DMS 273 (cell line): ENCODE measurements at regions not wholly inside any gene's neighbourhood (a gene's known extent, or its start where the extent isn't known, plus 50 kb on each side); places are given as distances from the start of the nearest gene placed in this dataset.

ENCODE experiments used
- DNase-seq: peaks from one replicate; lab custom pipeline; 2025; ENCODE audit not compliant: unreplicated experiment; lab: John Stamatoyannopoulos, UW

DNA sequence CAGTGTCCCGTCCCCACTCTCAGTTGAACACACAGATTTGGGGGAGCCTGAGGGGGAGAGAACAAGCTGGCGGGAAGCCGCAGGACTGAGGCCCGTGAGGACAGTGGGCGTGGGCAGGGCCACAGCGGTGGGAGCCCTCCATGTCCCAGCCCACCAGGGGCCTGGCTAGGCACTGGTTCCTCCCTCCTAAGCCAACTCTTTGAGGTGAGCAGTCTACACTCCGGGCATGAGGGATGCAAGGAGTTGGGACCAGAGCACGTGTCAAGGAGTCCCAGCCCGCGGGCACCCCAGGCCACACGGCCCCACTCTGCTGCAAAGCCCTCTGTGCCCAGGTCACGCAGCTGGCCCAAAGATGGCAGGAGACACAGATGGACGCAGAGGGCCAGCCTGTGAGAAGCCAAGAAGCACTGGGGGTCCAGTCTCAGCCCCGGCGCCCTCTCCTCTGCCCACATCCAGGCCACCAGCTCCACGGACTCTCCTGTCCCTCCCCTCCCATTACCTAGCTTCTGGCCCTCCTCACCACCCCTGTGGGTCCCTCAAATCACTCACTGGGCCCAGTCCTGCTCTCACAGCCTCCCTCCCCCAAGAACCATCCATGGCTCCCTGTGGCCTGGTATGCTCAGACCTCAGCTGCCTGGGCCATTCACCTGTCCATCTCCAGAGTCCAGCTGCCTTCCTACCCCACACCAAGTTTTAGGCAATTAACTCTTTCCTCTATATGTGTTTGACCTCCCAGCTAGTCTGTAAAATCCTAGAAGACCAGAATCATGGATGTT, 206.5 kb downstream of the RBFOX3 start:
- DNase-seq = no peak

DNA sequence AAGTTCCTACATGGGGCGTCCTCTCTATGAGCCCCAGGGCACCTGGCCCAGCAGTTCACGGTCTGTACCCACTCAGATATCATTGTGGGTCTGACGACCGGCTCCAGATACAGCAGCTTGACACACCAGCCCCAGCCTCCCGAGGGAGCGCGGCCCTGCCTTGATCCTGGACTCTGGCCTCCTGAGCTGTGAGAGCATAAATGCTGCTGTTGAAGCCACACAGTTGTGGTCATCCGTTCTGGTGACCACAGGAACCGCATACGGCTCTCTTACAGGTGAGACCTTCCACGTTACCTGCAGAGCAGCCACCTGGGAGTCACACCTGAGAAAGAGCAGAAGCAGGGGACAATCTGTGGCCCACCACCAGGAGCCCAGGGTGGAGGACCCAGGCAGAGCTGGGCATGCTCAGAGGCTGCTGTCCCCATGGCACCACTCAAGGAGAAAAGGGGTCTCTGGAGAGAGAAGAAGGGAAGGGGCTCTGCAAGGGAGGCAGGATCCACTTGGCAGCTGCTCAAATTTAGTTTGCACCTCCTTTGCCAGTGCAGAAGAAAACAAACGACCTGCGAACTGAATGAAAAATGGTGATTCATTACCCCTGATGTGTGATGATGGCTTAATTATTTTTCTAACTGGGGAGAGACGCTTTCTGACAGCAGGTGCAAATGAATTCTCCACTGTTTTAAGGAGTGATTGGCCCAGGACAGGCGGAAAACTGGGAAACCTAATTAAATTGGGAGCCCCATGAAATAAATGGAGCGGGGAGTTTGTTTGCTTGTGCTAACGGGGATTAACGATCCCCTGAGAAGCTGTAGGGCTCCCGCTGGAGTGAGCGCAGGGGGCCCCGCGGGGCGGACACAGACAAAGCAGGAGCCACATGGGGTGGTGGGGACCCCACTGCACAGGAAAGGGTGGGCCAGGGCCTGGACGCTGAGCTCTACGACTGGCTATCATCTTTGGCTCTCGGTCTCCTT, 208.9 kb downstream of the RBFOX3 start:
- peak; percentile 69 for DNase-seq

DNA sequence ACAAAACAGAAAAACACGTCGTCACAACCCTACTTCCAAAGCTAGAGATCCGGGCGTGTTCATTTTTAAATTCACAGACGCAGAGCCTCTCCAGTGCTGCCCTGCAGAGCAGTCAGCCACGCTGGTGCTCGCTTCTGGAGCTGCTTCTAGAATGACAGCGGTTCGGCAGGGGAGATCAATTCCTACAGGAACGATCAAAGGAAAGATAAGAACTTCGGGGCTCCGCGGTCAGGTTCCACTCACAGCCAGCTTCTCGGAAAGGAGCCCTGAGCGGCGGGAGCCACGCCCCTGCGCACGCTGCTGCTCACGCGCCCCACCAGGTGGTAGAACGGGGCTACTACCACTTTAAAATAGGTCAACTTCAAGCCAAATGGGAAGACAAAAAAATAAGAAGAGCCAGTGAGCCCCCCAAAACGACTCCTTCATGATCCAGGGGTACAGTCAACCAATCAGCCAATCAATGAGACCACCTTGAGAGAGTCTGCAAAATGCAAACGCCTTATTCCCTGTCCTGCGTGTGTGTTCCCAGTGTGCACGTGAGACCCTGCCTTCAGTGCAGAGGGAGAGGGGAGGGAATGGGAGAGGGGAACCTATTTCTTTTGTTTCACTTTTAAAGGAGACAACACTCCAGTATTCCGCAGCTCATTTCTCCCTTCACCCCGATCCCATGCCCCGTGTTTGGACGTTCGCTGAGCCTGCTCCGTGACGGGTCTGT, 209.7 kb downstream of the RBFOX3 start:
- peak; percentile 79 for DNase-seq

DNA sequence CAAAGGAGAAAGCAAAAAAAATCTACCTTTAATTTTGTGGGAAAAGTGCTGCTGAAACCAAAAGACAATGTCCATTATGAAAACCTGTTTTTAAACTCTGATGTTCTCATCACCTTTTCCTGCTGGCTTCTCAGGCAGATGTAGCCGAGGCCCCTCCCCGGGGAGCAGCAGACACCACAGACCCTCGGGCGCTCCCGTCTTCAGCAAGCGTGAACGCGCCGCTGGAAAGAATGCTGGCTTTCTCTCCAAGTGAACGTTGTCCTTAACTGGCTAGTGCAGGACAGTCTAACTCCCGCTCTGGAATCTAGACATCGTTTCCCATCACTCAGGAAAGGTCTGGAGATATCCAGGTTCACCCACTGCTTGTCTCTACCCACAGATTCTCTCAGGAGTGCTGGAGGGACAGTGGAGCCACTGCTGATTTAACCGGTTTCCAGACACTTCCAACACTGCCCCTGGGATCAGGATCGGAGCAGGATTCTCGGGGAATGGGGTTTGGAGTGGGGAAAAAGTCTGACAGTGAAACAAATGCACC, 211.2 kb downstream of the RBFOX3 start:
- DNase-seq = no peak

DNA sequence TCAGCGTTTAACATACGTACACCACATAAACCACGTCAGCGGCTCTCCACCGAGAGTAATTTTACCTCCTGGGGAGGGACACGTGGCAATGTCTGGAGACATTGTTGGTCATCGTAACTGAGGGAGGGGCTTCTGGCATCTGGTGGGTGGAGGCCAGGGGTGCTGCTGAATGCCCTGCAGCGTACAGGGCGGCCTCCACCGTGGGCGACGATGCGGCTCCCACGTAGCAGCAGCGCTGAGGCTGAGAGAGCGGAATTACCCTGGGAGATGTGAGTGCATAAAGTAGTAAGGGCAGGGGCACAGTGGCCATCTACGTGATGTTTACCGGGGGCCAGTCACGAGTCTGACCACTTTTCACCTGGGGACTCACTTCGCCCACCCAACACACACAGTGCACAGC, 212.4 kb downstream of the RBFOX3 start:
- no peak for DNase-seq

DNA sequence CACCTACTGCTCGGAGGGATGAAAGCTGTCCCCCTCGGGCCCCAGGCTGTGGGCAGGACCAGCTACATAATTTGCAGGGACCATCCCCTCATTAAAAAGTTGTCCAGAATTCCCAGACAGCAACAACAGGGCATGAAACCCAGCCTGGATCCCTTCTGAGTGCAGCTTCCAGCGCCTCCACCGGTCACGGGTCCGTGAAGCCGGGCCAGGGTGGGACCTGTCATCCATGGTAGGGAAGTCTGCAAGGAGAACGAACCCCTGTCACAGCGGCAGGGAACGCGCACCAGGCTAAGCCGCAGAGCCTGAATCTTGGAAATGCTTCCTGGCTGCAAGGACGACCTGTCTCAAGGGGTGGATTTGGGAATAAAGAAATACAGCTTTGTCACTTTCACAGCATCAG, 214.2 kb downstream of the RBFOX3 start:
- no peak for DNase-seq

DNA sequence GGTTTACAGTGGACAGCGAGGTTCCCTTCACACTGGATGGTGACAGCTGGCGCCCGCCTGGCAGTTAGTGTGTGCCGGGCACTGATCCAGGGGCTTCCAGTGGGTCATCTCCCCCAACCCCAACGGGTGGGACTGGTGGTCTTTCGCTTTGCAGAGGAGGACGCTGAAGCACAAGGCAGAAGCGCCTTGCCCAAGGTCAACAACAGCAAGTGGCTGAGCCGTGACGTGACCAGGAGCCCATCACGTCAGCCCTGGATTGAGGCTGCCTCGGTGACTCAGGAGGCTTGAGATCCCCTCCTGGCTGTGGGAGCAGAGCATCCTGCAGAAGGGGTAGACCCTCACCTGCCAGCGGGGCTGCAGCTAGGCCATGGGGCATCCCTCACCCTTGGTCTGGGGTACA, 215.3 kb downstream of the RBFOX3 start:
- no peak for DNase-seq

DNA sequence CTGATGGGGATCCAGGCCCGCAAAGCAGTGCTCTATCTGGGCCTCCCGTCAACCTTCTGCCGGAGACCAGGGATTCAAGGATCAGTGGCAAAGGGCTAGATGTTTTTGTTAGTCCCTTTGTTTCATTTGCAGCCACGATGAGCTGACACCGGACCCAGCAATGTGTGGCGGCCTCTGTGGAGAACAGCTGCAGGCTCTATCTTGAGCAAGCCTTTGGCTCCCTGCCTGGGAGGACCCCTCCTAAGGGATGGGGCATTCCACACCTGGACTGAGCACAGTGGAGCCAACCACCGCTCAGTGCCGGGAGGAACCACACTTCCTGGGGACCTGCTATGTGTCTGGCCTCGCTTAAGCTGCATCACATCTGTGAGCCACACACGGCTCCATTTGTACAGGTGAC, 215.8 kb downstream of the RBFOX3 start:
- DNase-seq = peak; percentile 33

DNA sequence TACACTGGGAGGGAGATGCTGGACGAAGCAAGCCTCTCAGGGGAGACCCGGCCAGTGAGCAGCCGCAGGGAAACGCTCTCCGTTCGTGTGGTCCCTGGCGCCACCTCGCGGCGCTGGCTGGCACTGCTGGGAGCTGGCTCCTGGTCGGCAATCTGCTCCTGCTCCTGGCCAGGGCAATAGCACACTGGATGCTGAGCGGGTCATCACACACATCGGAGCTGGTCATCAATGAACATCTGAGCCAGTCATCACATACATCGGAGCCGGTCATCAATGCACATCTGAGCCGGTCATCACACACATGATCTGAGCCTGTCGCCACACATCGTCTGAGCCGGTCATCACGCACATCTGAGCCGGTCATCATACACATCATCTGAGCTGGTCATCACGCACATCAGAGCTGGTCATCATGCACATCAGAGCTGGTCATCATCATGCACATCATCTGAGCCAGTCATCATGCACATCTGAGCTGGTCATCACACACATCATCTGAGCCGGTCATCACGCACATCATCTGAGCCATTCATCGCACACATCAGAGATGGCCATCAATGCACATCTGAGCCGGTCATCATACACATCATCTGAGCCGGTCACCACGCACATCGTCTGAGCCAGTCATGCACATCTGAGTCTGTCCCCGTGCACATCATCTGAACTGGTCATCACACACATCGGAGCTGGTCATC, 217.3 kb downstream of the RBFOX3 start:
- DNase-seq = peak; percentile 67

DNA sequence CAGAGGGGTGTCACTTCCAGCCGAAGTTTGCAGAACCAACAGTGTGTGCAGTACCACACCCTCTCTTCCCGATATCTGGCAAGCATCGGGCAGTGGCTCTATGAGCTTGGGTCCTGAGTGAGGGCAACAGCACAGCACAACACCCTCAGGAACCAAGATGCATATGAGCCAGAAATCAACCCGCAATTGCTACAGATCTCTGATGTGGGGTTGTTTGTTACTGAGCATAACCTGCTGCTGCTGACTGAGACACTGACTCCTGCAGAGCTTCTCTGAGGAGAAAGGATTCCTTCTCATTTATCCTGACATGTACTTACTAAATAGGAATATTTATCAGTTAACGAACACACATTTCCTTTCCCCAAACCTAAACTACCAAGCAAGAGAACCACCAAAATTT, 218.3 kb downstream of the RBFOX3 start:
- DNase-seq = no peak

DNA sequence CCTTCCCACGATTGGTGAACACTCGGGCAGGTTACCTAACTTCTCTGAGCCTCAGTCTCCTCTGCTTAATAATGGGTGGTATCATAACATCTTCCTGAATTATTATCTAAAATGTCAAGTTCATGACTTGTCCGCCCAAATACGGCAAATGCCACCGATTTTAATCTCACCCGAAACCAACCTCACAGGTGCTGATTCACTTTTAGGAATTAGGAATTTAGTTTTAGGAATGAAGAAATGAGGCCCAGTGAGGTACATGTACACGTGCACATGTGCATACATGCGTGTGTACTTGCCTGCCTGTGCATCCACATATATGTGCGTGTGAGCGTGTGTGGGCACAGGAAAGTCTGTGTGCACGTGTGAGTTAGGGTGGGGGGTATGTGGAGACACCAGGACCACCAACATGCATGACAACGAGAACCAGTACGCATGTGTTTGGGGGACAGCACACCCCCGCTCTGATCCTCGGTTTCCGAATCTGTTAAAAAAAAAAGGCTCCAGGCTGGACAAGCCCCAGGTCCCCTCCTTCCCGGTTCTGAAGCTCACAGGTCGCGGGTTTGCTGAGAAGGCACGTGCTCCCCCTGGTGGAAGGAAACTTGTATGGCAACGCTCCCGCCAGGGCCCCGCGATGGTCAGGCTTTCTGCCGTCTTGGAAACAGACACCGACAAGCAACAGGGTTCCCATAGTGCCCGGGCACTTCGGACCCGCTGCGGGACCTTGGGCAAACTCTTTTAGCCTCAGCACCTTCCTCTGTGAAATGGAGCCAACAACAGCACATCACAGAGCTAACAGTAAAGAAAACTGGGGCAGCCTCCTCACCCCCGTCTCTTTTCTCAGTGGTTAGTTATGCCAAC, 219.2 kb downstream of the RBFOX3 start:
- DNase-seq = peak; percentile 87

DNA sequence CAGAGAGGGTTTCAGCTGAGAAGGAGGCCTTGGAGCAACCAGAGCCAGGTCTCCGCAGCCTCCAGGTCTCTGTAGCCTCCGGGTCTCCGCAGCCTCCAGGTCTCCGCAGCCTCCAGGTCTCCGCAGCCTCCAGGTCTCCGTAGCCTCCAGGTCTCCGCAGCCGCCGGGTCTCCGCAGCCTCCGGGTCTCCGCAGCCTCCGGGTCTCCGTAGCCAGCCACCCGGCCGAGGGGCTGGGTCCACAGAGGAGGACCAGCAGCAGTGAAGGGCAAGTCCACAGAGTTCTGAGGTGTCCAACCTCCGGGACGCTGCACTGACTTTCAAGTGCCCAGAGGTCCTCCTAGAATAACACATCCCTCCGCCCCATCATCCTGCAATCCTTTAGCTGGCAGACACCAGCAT, 221.0 kb downstream of the RBFOX3 start:
- DNase-seq = no peak

DNA sequence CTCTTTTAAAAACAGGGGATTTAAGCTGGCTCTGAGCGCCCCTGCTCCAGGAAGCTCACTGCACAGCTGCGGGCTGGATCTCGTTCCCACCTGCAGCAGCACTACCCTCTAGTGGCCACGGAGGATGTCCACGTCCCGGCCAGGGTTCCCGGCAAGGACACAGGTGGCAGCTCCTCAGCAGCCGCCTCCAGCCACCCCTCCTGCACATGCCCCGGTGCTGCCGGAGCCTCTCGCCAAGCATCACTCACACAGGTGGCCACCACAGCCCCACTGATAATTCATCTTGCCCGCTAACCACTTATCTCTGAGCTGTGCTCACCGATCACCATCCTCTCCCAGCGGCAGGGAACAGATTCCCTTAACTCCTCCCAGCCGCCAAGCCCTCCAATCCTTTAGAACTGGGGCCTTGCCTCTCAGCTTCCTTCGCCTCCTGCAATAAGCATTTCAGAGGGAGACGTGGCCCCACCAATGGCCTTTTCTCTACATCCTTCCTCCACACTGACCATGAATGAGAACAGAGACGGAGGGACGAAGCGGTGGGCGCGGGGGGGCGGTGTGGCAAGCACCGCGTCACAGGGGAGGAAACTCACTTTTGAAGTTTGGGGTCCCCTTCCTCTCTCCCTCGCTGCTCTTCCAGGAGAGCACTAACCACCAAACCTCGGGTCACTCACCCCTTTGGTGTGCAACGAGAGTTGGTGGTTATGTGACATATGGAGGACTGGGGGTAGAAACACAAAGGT, 222.1 kb downstream of the RBFOX3 start:
- DNase-seq = peak; percentile 62

DNA sequence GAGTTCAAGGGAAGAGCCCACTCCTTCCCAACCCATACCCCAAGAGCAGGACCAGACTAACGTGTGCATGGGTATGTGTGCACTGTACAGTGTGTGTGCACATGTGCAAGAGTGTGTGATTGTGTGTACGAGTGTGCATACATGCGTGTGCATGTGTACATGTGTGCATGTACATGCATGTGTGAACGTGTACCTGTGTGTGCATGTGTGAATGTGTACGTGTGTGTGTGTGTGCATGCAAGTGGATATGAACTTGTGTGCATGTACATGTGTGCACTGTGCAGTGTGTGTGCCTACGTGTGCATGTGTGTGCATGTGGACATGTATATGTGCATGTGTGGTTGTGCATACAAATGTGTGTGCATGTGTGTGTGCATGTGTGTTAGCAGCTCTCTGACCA, 223.1 kb downstream of the RBFOX3 start:
- DNase-seq = no peak

DNA sequence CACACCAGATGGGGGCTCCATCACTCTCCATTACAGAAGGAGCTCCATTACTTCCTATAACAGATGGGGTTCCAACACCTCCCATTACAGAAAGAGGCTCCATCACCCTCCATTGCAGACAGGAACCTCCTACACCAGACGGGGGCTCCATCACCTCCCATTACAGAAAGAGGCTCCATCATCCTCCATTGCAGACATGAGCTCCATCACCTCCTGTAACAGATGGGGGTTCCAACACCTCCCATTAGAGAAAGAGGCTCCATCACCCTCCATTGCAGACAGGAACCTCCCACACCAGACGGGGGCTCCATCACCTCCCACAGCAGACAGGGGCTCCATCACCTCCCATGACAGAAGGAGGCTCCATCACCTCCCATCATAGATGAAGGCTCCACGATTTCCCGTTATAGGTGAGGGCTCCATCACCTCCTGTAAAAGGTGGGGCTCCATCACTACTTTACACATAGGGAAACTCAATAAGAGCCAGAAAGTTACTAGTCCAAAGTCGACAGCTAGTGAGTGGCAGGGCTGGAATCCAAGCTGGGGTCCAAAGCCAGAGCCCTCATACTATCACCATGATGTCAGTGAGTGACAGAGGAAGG, 224.8 kb downstream of the RBFOX3 start:
- DNase-seq = no peak

DNA sequence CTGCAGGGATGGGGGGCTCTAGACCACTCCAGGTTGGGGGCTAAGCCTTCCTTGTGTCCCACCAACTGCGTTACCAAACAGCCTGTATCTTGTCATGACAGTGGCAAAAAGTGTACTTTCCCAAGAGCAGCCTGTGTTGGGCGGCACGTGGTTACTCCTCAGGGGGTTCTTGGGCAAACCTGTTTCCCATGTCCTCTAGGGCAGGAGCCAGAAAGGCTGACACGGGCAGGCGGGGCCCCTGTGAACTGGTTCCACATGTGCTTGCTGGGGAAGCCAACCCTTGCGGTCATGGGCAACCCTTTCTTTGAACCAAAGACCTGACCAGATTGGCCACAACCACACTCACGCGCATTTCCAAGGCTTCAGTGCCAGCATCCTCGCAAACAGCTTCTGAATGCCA, 228.5 kb downstream of the RBFOX3 start:
- no peak for DNase-seq

DNA sequence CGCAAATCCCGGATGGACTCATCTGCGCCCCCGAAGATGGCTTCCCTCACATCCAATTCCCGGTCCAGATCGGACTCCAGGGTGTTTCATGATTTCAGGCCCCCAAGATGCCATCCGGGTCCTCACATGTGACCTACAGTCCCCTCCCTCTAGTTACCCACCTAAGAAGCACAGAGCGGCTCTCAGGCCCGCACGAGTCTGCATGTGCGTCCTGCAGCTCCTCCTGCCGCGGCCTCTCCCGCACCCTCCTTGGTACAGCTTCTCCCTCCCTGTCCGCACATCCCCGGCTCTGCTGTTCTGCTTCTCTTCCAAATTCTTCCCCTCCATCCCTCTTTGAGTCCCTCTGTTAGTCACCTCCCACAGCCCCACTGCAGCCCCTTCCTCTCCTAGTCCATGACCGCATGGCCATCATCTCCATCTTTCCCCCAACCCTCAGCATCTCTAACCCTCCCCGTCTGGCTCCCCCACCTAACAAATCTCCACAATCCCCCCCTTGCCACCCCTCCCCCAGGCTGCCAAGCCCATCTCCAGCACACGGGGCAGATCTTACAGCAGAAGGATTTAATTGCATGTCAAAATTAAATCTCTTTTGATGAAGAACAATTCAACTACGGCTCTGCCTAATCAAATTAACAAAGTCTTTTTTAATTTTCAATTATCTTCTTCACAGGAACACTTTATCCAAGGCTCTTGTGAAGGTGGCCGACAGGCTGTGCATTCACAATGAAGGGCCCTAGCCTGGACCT, 231.0 kb downstream of the RBFOX3 start:
- no peak for DNase-seq

DNA sequence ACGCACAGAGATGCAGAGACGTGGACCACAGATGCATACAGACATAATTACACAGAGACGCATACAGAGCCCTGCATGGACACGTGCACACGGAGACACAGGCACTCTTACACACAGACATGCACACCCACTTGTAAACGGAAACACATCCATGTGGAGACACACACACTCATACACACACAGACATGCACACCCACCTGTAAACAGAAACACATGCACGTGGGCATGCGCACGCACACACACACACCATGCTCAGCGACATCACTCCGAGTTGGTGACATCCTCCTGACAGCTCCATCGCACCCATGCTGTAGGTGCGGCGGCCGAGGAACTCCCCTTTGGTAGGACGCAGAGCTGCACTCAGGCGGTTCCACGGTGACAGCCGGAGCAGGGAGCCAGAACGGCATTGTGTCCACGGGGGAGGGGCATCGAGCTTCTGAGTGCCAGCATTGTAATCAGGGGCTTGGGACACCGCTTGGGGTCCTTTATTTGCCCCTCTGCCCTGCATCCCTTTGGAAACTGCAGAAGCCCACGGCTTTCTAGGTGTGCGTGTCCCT, 233.5 kb downstream of the RBFOX3 start:
- no peak for DNase-seq
